NB4 (cell line): ENCODE measurements at regions not wholly inside any gene's neighbourhood (a gene's known extent, or its start where the extent isn't known, plus 50 kb on each side); places are given as distances from the start of the nearest gene placed in this dataset.

Experiments
- DNase-seq: peaks from one replicate; pipeline ENCODE4 v3.0.0; 2010; ENCODE audit warnings: low read depth
- H3K4me3 ChIP-seq: one replicate; pipeline ENCODE4 v1.5.1; 2011; ENCODE audit warnings: mild to moderate bottlenecking, low read depth, low read length, moderate library complexity
- MYC ChIP-seq: IDR thresholded peaks from 2 replicates; pipeline ENCODE4 v1.6.1; 2011; ENCODE audit warnings: low read depth, low read length
- POLR2A ChIP-seq: IDR thresholded peaks from 2 replicates; pipeline ENCODE4 v1.6.1; 2011; ENCODE audit warnings: mild to moderate bottlenecking; ENCODE audit not compliant: insufficient read length; ENCODE audit errors: extremely low read depth
- TF ChIP-seq, protein P1 (sequence below): IDR thresholded peaks from 2 replicates; pipeline ENCODE4 v1.6.1; 2011; ENCODE audit warnings: low read depth, low read length
- TF ChIP-seq, protein P2 (sequence below): IDR thresholded peaks from one replicate; pipeline ENCODE4 v1.5.1; 2012; ENCODE audit warnings: low read depth, low read length

DNA sequence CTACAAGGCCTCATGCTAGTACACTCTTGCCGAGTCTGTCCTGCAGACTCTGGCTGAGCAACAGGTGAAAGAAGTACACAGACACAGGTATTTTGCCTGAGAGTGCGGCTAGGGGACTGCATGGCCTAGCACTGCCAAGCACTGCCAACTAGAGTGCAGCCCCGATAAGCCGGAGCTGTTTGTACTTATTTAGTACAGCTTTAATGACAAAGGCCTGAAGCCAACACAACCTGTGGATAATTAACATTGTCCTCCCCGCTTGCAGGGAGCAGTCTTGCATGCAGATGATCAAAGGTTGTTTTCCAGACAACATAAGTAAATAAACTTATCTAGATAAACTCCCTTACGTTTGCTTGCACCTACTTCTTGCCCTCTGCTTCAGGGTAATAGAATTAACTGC is 63.7 kb upstream of the MMADHC start:
- no peak for DNase-seq
- no peak for TF ChIP-seq POLR2A
- no peak for TF ChIP-seq MYC
- TF ChIP-seq, protein P1, sequence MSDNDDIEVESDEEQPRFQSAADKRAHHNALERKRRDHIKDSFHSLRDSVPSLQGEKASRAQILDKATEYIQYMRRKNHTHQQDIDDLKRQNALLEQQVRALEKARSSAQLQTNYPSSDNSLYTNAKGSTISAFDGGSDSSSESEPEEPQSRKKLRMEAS, result no peak
- TF ChIP-seq, protein P2, sequence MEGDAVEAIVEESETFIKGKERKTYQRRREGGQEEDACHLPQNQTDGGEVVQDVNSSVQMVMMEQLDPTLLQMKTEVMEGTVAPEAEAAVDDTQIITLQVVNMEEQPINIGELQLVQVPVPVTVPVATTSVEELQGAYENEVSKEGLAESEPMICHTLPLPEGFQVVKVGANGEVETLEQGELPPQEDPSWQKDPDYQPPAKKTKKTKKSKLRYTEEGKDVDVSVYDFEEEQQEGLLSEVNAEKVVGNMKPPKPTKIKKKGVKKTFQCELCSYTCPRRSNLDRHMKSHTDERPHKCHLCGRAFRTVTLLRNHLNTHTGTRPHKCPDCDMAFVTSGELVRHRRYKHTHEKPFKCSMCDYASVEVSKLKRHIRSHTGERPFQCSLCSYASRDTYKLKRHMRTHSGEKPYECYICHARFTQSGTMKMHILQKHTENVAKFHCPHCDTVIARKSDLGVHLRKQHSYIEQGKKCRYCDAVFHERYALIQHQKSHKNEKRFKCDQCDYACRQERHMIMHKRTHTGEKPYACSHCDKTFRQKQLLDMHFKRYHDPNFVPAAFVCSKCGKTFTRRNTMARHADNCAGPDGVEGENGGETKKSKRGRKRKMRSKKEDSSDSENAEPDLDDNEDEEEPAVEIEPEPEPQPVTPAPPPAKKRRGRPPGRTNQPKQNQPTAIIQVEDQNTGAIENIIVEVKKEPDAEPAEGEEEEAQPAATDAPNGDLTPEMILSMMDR, result no peak
- H3K4me3 ChIP-seq, result no peak overlapping the region

DNA sequence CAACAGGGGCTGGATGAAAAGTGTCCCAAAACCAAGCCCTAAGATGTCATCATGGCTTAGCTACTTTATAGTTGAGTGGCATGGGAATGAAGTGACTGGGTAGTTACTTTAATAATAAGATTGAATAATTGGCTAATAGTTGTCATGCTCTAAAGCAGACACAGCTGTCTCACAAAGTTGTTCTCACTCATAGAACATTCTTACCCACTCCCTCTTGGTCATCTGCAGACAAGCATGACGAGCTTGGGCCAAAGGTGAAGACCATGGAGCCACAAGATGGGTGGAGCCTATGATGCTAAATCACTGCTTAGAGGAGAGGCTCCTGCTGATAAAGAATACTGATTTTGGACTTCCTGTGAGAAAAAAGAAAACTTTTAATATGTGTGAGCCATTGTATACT is 62.4 kb upstream of the MMADHC start:
- TF ChIP-seq, protein P1, result no peak
- no peak for TF ChIP-seq POLR2A
- TF ChIP-seq, protein P2, result no peak
- no peak for TF ChIP-seq MYC
- no peak for DNase-seq
- H3K4me3 ChIP-seq, result no peak overlapping the region

DNA sequence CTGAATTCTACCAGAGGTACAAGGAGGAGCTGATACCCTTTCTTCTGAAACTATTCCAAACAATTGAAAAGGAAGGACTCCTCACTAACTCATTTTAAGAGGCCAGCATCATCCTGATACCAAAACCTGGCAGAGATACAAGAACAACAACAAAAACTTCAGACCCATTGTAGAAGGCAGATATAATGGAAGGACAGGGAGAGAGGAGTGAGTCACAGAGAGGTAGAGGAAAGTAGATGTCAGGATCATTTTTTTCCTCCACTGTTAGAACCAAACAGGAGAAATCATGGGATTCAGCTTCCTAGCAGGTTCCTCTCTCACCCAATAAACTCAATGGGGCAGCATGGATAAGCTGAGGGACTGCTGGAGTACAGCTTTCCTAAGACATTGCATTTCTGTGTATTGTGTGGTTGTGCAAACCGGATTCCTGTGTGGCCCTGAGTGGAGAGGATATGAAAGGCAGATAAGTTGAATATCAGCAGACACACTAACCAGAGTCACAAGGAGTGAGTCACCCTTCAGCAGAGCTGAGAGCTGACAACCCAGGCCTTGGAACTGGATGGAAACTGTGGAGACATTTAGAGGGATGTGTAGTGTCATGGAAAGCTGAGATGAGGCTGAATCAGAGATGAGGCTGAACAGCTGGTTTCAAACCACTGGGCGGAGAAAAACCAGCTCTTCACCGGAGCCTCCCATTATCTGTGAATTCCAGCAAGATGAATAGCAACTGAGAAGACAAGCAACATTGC is 60.9 kb upstream of the MMADHC start:
- DNase-seq, result no peak
- no peak overlapping the region for H3K4me3 ChIP-seq
- TF ChIP-seq POLR2A (no peak), MYC (no peak)
- TF ChIP-seq, protein P1, result no peak
- TF ChIP-seq, protein P2, result no peak

DNA sequence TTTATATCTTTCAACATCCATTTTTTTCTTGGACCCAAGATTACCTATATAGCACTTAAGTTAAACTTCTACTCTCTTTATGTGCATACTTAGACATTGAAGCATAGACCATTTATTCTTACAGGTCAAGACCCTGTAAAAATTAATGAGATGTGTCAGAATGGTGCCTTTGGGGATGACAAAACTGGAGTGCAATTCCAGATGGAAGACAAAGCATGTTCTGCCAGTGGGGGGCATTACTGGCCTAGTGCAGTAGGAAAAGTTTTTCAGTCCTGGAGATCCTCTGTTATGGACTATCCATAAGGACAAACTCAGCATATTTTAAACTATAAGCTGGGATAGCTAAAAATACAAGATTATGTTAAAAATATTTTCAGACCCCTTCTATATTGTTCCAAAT is 57.8 kb upstream of the MMADHC start:
- DNase-seq, result no peak
- TF ChIP-seq MYC (no peak), POLR2A (no peak)
- TF ChIP-seq, protein P1, result no peak
- TF ChIP-seq, protein P2, result no peak
- H3K4me3 ChIP-seq, result no peak overlapping the region
